ENCODE measurements at regions not wholly inside any gene's neighbourhood (a gene's known extent, or its start where the extent isn't known, plus 50 kb on each side); places are given as distances from the start of the nearest gene placed in this dataset.
A peak's percentile ranks its signal among the peaks of the same experiment; 100 is the strongest.
"Not testable (repeated sequence)": the region's sequence is repeated elsewhere in the genome, so short reads cannot be mapped to it uniquely, and the experiment has no call there.

- ATAC-seq (no peak), DNase-seq (ENCODE audit: missing footprints) (no peak)
- intact Hi-C loops (cut with DNase I), result no loop called here
These were observed 140.8 kb upstream of the ZNF608 start for GRCh38 chr5:124887223-124887622.

GRCh38 chr5:124888050-124888506 lies 141.6 kb upstream of the ZNF608 start:
- no peak for ATAC-seq
- intact Hi-C loops (cut with DNase I), result no loop called here
- DNase-seq (ENCODE audit: missing footprints), result no peak

GRCh38 chr5:124888622-124889485 lies 142.4 kb upstream of the ZNF608 start:
- no peak for DNase-seq (ENCODE audit: missing footprints)
- intact Hi-C loops (cut with DNase I), result no loop called here
- no peak for ATAC-seq

GRCh38 chr5:124889486-124889825 lies 143.0 kb upstream of the ZNF608 start:
- DNase-seq (ENCODE audit: missing footprints) (no peak), ATAC-seq (no peak)
- intact Hi-C loops (cut with DNase I), result no loop called here

- DNase-seq (ENCODE audit: missing footprints) (no peak), ATAC-seq (no peak)
- intact Hi-C loops (cut with DNase I), result no loop called here
These were observed 143.4 kb upstream of the ZNF608 start for GRCh38 chr5:124889850-124890249.

GRCh38 chr5:124890442-124890841 lies 144.0 kb upstream of the ZNF608 start:
- DNase-seq (ENCODE audit: missing footprints); intact Hi-C loops (cut with DNase I); ATAC-seq: not testable (repeated sequence)

- no peak for ATAC-seq
- intact Hi-C loops (cut with DNase I), result no loop called here
- no peak for DNase-seq (ENCODE audit: missing footprints)
These were observed 144.7 kb upstream of the ZNF608 start for GRCh38 chr5:124891179-124891578.

GRCh38 chr5:124892185-124892848 lies 145.9 kb upstream of the ZNF608 start:
- DNase-seq (ENCODE audit: missing footprints) (no peak), ATAC-seq (no peak)
- intact Hi-C loops (cut with DNase I), result no loop called here

- DNase-seq (ENCODE audit: missing footprints) (no peak), ATAC-seq (no peak)
- intact Hi-C loops (cut with DNase I), result no loop called here
These were observed 148.1 kb upstream of the ZNF608 start for GRCh38 chr5:124894541-124894940.

- intact Hi-C loops (cut with DNase I), result no loop called here
- no peak for DNase-seq (ENCODE audit: missing footprints)
- no peak for ATAC-seq
These were observed 148.8 kb upstream of the ZNF608 start for GRCh38 chr5:124895236-124895635.

- intact Hi-C loops (cut with DNase I), result loop anchor here (10.0 kb wide), 1 partner anchor 726 kb away; no protein-coding TSS in a partner anchor
- ATAC-seq (no peak), DNase-seq (ENCODE audit: missing footprints) (no peak)
These were observed 154.6 kb upstream of the ZNF608 start for GRCh38 chr5:124901081-124901480.

GRCh38 chr5:124902097-124902821 lies 155.8 kb upstream of the ZNF608 start:
- intact Hi-C loops (cut with DNase I), result loop anchor here (10.0 kb wide), 1 partner anchor 727 kb away; no protein-coding TSS in a partner anchor
- DNase-seq (ENCODE audit: missing footprints), result no peak
- no peak for ATAC-seq

GRCh38 chr5:124905256-124906130 lies 159.1 kb upstream of the ZNF608 start:
- intact Hi-C loops (cut with DNase I), result loop anchor here (2.0 to 10.0 kb wide), 5 partner anchors 107 to 731 kb away; no protein-coding TSS in a partner anchor
- DNase-seq (ENCODE audit: missing footprints), result no peak
- ATAC-seq, result no peak

- DNase-seq (ENCODE audit: missing footprints) (peak; percentile 77), ATAC-seq (peak; percentile 90)
These were observed 160.1 kb upstream of the ZNF608 start for GRCh38 chr5:124906339-124907097.

GRCh38 chr5:124907098-124907644 lies 160.7 kb upstream of the ZNF608 start:
- peak; percentile 9 for ATAC-seq

More at GRCh38 chr5:124906339-124907097, 160.1 kb upstream of the ZNF608 start:
- intact Hi-C loops (cut with DNase I), result loop anchor here (2.0 to 10.0 kb wide), 5 partner anchors 106 to 732 kb away; no protein-coding TSS in a partner anchor

GRCh38 chr5:124908581-124909451 lies 162.4 kb upstream of the ZNF608 start:
- DNase-seq (ENCODE audit: missing footprints) (no peak), ATAC-seq (peak; percentile 29)
- intact Hi-C loops (cut with DNase I), result loop anchor here (5.0 to 10.0 kb wide), 4 partner anchors 103 to 734 kb away; no protein-coding TSS in a partner anchor

More at GRCh38 chr5:124907098-124907644, 160.7 kb upstream of the ZNF608 start:
- DNase-seq (ENCODE audit: missing footprints), result no peak
- intact Hi-C loops (cut with DNase I), result loop anchor here (2.0 to 10.0 kb wide), 5 partner anchors 105 to 732 kb away; no protein-coding TSS in a partner anchor
